Endodermal cell (in vitro differentiated cells): ENCODE measurements at regions not wholly inside any gene's neighbourhood (a gene's known extent, or its start where the extent isn't known, plus 50 kb on each side); places are given as distances from the start of the nearest gene placed in this dataset.
A peak's percentile ranks its signal among the peaks of the same experiment; 100 is the strongest.

Experiments used
- DNase-seq: peaks from one replicate; pipeline ENCODE4 v3.0.0-alpha.2; 2017
- H3K27ac ChIP-seq: 2 replicates; pipeline ENCODE4 v1.5.1; 2013; ENCODE audit warnings: mild to moderate bottlenecking, low read depth, low read length, moderate library complexity
- H3K27me3 ChIP-seq: 2 replicates; pipeline ENCODE4 v1.6.1; 2013; ENCODE audit warnings: mild to moderate bottlenecking, low read length, moderate library complexity; ENCODE audit not compliant: insufficient read depth, control insufficient read depth, poor library complexity, severe bottlenecking
- H3K36me3 ChIP-seq: 2 replicates; pipeline ENCODE4 v1.7.0; 2013; ENCODE audit warnings: mild to moderate bottlenecking, low read length, moderate library complexity; ENCODE audit not compliant: control insufficient read depth, insufficient read depth
- H3K4me1 ChIP-seq: one replicate; pipeline ENCODE4 v1.7.0; 2013; ENCODE audit warnings: low read length; ENCODE audit not compliant: control insufficient read depth, insufficient read depth
- H3K4me3 ChIP-seq: 2 replicates; pipeline ENCODE4 v1.5.1; 2013; ENCODE audit warnings: mild to moderate bottlenecking, low read length, moderate library complexity
- H3K9ac ChIP-seq: 2 replicates; pipeline ENCODE4 v1.6.1; 2013; ENCODE audit warnings: mild to moderate bottlenecking, low read length, moderate library complexity; ENCODE audit not compliant: poor library complexity, severe bottlenecking; ENCODE audit errors: extremely low read depth
- H3K9me3 ChIP-seq: 2 replicates; pipeline ENCODE4 v1.6.1; 2013; ENCODE audit warnings: mild to moderate bottlenecking, low read length, moderate library complexity; ENCODE audit not compliant: control insufficient read depth
- H3K27ac Mint-ChIP-seq: 2 replicates; pipeline ENCODE4 v1.8.0; 2020; ENCODE audit warnings: mixed read lengths
- H3K27me3 Mint-ChIP-seq: 2 replicates; pipeline ENCODE4 v1.8.0; 2021; ENCODE audit warnings: mild to moderate bottlenecking, mixed read lengths; ENCODE audit not compliant: insufficient read depth
- H3K36me3 Mint-ChIP-seq: 2 replicates; pipeline ENCODE4 v1.8.0; 2020; ENCODE audit warnings: low read depth, mixed read lengths
- H3K4me1 Mint-ChIP-seq: 2 replicates; pipeline ENCODE4 v1.8.0; 2020; ENCODE audit warnings: mixed read lengths
- H3K4me3 Mint-ChIP-seq: 2 replicates; pipeline ENCODE4 v1.8.0; 2020; ENCODE audit warnings: mild to moderate bottlenecking, moderate library complexity, mixed read lengths
- H3K9me3 Mint-ChIP-seq: 2 replicates; pipeline ENCODE4 v1.8.0; 2020; ENCODE audit warnings: mild to moderate bottlenecking, mixed read lengths
- WGBS, 2 experiments: methylation state at CpG; one replicate each; pipeline versions ENCODE4 v1.1.5 to v1.1.7; 2013; ENCODE audit warnings: missing lambda C conversion rate in 2 of 2, mixed read lengths in 1 of 2; ENCODE audit not compliant: insufficient coverage in 1 of 2, insufficient read length in 1 of 2; 5-methylcytosine and 5-hydroxymethylcytosine counted together
- TF ChIP-seq, protein P1 (sequence below): fragments of 200-600 bp; sonication (generic); conservative IDR thresholded peaks from 2 replicates; pipeline ENCODE4 v1.5.0; 2021; ENCODE audit warnings: antibody characterized with exemption, mild to moderate bottlenecking

DNA sequence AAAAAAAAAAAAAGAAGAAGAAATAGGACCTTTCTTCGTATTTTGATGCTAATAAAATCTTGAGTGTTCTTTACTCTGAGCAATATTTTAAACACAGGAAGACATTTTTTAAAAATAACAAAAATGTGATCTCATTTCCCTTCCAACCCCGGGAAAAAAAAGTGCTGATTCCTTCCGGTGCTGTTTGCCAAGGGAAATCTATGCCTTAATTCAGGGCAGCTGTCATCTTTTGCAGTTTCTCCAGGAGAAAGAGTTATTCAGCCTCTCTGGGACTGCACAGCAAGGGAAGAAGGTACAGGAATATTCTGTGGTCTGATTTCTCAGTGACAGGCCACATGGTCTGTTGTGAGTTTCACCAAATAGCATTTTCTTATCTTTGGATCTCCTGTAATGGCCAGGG, 291.9 kb upstream of the IRX1 start:
- DNase-seq: peak; percentile 0
- H3K27me3 Mint-ChIP-seq: peaks cover 5% of the 10 kb centered on the region
- 94 to 100% methylated on average over 2 of the region's 3 CpGs for WGBS, 2 experiments
- H3K4me1 ChIP-seq: no peaks in the 10 kb centered on the region
- no peaks in the 10 kb centered on the region for H3K36me3 ChIP-seq
- H3K27me3 ChIP-seq: no peaks in the 10 kb centered on the region
- H3K27ac ChIP-seq: no peak overlapping the region
- H3K9ac ChIP-seq: no peak overlapping the region
- H3K27ac Mint-ChIP-seq: no peak overlapping the region
- no peaks in the 10 kb centered on the region for H3K9me3 Mint-ChIP-seq
- H3K4me3 ChIP-seq: no peak overlapping the region
- H3K4me3 Mint-ChIP-seq: no peak overlapping the region
- no peaks in the 10 kb centered on the region for H3K36me3 Mint-ChIP-seq
- H3K4me1 Mint-ChIP-seq: no peaks in the 10 kb centered on the region
- no peaks in the 10 kb centered on the region for H3K9me3 ChIP-seq
- TF ChIP-seq, protein P1, sequence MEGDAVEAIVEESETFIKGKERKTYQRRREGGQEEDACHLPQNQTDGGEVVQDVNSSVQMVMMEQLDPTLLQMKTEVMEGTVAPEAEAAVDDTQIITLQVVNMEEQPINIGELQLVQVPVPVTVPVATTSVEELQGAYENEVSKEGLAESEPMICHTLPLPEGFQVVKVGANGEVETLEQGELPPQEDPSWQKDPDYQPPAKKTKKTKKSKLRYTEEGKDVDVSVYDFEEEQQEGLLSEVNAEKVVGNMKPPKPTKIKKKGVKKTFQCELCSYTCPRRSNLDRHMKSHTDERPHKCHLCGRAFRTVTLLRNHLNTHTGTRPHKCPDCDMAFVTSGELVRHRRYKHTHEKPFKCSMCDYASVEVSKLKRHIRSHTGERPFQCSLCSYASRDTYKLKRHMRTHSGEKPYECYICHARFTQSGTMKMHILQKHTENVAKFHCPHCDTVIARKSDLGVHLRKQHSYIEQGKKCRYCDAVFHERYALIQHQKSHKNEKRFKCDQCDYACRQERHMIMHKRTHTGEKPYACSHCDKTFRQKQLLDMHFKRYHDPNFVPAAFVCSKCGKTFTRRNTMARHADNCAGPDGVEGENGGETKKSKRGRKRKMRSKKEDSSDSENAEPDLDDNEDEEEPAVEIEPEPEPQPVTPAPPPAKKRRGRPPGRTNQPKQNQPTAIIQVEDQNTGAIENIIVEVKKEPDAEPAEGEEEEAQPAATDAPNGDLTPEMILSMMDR: no peak

DNA sequence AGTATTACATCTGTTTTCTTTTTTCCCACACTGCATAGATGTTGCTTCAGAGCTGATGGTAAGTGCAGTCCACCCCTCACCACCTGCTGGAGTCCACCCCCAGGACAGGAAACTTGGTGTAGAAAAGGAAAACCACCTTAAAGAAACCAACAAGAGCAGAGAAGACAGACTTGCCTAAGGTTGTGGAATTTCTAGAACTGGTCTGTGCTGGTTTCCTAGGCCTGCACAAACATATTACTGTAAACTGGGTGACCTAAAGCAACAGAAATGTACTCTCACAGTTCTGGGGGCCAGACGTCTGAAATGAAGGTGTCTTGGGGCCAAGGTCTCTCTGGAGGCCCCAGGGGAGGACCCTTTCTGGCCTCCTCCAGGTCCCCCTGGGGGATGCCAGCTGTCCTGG, 293.4 kb upstream of the IRX1 start:
- Mint-ChIP-seq H3K36me3 (no peaks in the 10 kb centered on the region), H3K27ac (no peak overlapping the region), H3K27me3 (peaks cover 6% of the 10 kb centered on the region), H3K9me3 (no peaks in the 10 kb centered on the region), H3K4me1 (no peaks in the 10 kb centered on the region), H3K4me3 (no peak overlapping the region)
- WGBS, 2 experiments: 91 to 100% methylated on average over 1 of the region's 1 CpG
- no peak overlapping the region for H3K4me3 ChIP-seq
- TF ChIP-seq, protein P1: no peak
- H3K27me3 ChIP-seq: no peaks in the 10 kb centered on the region
- no peaks in the 10 kb centered on the region for H3K9me3 ChIP-seq
- no peaks in the 10 kb centered on the region for H3K36me3 ChIP-seq
- no peaks in the 10 kb centered on the region for H3K4me1 ChIP-seq
- peak; percentile 10 for DNase-seq
- H3K9ac ChIP-seq: no peak overlapping the region
- no peak overlapping the region for H3K27ac ChIP-seq

DNA sequence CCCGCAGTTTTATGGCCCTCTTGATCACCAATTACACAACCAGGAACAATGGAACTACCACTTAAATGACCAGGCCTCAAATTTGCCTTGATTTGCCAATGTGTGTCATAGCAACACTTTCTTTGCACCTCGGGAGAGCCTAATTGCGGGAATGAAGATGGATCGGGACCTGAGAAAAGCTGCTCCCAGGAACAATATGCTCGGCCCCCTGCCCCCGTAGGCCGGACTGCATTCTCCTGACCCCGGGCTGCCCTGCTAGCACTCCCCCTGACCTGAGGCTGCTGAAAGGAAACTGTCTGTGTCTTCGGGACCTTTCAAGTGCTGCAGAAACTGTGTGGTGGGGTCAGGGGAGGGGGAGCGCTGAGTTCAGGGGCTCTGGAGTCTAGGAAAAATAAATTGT, 294.3 kb upstream of the IRX1 start:
- TF ChIP-seq, protein P1: no peak
- no peak overlapping the region for H3K4me3 Mint-ChIP-seq
- 63 to 78% methylated on average over 6 to 10 of the region's 10 CpGs for WGBS, 2 experiments

More for the DNA sequence above, 294.3 kb upstream of the IRX1 start:
- peak; percentile 44 for DNase-seq
- Mint-ChIP-seq H3K36me3 (no peaks in the 10 kb centered on the region), H3K27me3 (peaks cover 6% of the 10 kb centered on the region), H3K4me1 (no peaks in the 10 kb centered on the region), H3K9me3 (no peaks in the 10 kb centered on the region), H3K27ac (no peak overlapping the region)
- Histone ChIP-seq H3K27me3 (no peaks in the 10 kb centered on the region), H3K9me3 (no peaks in the 10 kb centered on the region), H3K27ac (no peak overlapping the region), H3K9ac (no peak overlapping the region), H3K4me3 (no peak overlapping the region), H3K36me3 (no peaks in the 10 kb centered on the region), H3K4me1 (no peaks in the 10 kb centered on the region)
